ENCODE measurements at regions not wholly inside any gene's neighbourhood (a gene's known extent, or its start where the extent isn't known, plus 50 kb on each side); places are given as distances from the start of the nearest gene placed in this dataset.

- DNase-seq (ENCODE audit: low spot score): no peak
Observed at GRCh38 chr2:128380061-128380889, 61.6 kb upstream of the HS6ST1 start.

DNA sequence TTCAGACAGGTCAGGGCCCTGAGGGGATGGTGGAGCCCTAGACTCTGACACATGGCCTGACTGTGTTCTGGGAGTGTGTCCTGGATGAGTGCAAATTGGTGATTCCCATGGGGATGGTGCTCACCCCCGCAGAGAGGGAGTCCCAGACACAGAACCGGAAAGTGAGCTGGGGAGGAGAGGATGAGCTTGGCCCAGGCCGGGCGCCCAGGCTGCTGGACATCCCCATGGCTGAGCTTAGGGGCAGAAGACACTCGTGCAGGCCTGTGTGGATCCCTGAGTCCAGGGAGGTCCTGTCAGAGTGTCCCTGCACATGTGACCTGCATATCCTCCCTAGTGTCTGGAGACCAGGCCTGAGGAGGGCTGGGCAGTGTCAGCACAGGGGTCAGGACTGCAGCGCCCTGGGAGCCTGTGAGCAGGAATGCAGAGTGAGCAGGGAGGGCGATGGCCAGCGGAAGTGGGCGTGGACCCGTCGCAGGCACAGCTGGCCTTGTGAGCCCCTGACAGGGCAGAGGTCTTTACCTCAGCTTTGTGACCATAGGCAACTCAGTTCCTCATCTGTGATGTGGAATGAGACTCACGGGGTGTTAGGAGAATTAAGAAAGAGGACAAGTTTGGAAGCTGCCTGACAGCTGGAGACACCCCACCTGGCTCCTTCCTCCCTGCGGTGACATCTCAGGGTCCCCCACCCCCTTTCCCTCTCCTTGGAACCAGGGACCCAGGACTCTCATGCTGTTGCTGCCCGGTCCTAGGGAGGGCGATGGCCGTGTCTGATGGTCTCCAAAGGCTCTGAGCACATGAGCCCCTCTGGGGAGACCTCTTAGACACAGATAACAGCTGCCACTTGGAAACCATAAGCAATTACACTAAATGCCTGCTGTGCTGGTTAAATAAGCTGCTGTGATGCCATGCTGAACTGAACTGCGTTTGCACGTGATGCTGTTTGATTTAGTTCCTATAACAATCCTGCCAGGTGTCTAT, 62.6 kb upstream of the HS6ST1 start:
- DNase-seq (ENCODE audit: low spot score): no peak

- DNase-seq (ENCODE audit: low spot score): no peak
Observed at GRCh38 chr2:128384446-128384845, 65.8 kb upstream of the HS6ST1 start.

DNA sequence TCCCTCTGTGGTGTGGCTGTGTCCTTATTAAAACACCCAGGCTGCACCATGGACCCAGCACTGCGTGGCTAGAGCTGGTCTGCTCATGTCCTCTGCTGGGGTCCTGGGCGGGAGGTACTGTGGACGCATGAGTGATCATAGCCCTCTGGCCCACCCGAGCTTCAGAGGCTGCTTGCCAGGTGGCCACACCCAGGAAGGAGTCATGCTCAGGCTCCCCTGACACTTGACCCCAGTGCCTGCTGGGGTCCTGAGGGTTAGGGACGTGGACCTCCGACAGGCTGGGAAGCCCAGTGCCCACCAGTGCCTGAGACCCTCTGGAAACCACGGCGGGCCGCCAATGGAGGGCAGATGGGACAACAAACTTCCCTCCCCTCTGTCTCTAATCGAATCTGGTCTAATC, 66.3 kb upstream of the HS6ST1 start:
- DNase-seq (ENCODE audit: low spot score): no peak

DNA sequence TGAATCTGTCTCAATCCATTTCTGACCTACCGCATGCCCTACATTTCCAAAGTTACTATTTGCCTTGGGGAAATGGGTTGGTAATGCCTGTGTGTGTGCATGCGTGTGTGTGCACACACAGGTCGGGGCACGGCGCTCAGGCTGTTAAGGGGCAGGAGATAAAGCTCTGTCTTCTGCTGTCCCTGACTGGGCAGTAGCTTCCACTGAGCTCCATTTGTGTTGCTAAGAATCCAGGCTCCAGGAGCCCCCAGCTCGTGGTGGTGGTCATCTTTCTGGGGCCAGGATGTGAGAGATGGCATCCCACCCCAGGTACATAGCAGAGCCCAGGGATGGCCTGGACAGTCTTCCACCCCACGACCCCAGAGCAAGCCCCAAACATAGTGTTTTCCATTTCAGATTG, 66.7 kb upstream of the HS6ST1 start:
- no peak for DNase-seq (ENCODE audit: low spot score)

DNA sequence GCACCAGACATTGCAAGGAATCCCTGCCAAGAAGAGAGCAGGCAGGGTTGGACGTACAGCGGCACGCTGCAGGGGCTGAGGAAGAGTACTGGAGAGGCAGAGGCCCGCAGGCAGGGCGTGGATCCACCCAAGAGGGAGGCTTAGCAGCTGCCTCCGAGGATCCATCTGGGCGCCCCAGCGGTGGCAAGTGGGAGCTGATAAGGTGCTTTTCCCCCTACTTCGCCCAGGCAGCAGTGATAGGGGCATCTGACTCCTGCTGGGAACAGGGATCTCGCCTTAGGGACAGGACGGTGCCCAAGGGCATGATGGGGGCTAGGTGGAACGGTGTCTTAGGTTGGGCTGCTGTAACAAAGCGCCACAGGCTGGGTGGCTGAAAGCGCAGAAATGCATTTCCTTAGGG, 67.4 kb upstream of the HS6ST1 start:
- no peak for DNase-seq (ENCODE audit: low spot score)

- no peak for DNase-seq (ENCODE audit: low spot score)
Observed at GRCh38 chr2:128388499-128388941, 69.9 kb upstream of the HS6ST1 start.

GRCh38 chr2:128389388-128390086, 70.9 kb upstream of the HS6ST1 start:
- DNase-seq (ENCODE audit: low spot score): no peak

DNA sequence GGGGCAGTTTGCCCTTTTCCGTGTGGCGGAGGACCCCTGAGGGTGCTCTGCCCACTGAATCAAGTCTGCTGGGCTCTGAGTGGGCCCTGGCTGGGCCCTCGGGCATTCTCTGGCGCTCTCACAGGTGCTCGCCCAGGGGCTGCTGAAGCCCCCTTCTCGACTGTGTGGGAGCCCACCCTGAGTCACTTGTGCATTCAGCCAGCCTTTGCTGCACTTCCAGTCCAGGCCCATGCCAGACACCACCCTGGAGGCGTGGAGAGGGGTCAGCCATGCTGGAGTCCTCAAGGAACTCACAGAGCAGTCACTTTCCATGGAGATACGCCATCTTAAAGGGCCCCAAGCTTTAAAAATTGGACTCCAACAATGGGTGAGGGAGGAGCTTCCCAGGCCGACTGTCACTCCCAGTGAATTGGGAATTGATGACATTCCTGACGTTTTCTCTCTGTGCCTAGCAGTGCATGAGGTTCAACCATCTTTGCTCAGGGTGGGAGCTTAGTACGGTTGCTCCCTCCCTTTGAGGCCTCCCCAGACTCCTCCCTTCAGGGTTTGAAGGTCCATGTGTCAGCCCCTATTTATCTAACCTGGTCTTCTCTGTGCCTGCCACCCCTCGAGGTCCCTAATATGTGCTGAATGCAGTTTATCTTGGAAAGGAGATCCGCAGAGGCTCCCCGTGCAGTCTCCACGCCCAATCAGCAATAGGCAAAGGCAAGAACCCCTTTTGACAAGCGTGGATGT, 71.8 kb upstream of the HS6ST1 start:
- no peak for DNase-seq (ENCODE audit: low spot score)

DNA sequence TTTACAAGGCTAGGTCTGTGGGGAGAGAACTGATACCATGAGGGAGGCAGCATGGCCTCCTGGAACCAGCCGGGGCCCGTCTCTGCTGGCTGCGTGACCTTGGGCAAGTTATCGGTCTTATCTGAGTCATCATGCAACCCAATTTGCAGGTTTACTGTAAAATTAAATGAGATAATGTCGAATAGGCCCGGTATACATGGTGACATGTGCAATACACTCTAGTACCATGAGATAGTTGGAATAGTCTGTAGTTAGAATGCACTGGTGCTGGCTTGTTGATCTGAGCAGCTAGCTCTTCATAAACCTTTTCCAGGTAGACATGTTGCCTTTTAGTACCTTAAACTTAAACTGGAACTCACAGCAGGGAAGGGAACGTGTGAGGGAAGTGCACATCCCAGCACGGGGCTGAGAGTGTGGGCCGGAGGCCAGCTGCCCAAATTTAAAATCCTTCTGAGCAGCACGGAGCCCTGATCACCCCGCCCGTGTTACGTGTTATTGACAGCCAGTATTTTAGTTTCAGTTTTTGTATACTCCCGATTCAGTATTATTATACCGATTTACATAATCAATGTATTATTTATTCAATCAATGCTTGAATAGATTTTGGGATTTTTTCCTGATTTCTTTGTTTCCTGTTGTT, 72.4 kb upstream of the HS6ST1 start:
- DNase-seq (ENCODE audit: low spot score): no peak

DNA sequence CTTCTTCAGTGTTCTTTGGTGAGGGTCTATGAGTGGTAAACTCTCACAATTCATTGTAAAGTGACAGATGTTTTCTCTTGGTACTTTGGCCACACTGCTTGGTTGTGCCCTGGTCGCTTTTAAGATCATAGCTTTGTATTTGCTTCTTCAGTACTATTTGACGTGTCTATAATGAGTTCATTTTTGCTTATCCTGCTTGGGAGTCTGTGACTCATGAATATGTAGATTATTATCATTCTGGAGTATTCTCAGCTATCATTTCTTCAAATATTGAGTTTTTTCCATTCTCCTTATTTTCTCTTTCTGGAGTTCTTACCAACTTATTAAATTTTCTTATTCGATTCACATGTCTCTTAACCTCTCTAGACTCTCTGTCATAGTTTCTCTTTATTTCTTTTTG, 73.0 kb upstream of the HS6ST1 start:
- DNase-seq (ENCODE audit: low spot score): no peak

DNA sequence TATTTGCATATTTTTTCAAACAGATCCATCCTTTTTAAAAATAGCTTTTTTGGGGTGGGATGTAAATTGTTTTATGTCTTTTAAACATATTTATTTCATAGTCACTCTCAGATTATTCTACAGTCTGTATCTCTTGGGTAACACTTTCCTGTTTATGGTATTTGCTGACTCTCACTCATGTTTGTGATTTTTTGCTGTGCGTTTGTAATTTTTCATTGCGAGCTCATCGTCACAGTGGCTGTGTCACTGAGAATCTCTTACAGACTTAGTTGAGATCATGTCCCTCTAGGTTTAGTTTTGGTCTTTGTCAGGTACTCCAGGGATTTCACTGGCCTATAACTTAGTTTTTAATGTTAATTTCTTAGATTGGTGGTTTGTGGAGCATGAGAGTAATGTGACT, 73.5 kb upstream of the HS6ST1 start:
- DNase-seq (ENCODE audit: low spot score): no peak

GRCh38 chr2:128394007-128394730, 75.5 kb upstream of the HS6ST1 start:
- DNase-seq (ENCODE audit: low spot score): no peak

DNA sequence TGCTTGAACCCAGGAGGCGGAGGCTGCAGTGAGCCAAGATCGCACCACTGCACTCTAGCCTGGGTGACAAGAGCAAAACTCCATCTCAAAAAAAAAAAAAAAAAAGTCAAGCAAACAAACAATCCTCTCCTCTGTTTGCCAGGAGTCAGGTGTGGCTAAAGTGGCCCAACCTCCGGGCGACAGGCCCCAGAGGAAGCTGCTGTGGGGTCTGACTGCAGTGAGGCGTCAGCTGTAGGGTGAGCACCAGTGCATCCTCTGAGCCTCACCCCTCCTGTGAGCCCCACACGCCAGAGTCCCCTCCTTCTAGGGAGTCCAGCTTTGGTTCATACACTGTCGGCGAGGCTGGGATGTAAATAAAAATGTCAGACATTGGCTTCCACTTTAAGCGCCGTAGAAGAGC, 76.5 kb upstream of the HS6ST1 start:
- no peak for DNase-seq (ENCODE audit: low spot score)

DNA sequence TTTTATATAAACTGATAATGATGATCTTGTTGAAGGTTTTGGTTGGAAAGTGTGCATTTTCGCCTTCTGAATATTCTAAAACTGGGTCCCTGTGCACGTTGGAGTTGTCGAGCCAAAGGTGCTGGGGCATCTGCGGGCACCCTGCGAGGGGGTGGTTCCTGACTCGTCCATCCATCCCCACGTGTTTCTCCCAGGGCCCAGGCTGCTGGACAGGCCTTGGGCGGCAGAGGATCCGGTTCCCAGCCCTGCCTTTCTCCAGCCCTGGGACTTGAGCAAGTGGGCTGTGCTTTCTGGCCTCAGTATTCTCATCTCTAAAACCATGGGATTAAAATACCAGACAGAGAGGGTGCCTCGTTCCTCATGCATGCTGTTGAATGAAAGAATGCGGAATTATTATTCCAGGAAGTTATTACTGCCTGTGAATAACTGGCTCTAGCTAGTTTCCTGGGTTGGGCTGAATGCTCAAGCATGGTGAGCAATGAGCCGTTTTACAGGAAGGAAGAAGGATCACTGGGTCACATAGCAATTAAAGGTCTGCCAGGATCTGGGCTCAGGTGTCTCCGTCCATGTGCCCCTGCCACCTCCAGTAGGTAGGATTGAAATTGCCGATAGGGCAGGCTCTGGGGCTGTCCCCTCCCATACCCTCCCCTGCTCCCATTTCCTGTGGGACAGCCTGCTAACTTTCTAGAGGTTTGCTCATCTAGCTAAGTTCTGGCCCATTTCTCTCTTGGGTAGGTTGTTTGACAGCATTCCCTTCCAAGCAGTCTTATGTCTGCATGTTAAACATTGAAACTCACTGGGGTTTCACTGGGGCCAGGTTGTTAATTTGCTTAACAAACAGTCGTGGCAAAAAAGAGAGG, 77.2 kb upstream of the HS6ST1 start:
- no peak for DNase-seq (ENCODE audit: low spot score)

- DNase-seq (ENCODE audit: low spot score): no peak
Observed at GRCh38 chr2:128396500-128396891, 77.8 kb upstream of the HS6ST1 start.

GRCh38 chr2:128396946-128397345, 78.3 kb upstream of the HS6ST1 start:
- no peak for DNase-seq (ENCODE audit: low spot score)

DNA sequence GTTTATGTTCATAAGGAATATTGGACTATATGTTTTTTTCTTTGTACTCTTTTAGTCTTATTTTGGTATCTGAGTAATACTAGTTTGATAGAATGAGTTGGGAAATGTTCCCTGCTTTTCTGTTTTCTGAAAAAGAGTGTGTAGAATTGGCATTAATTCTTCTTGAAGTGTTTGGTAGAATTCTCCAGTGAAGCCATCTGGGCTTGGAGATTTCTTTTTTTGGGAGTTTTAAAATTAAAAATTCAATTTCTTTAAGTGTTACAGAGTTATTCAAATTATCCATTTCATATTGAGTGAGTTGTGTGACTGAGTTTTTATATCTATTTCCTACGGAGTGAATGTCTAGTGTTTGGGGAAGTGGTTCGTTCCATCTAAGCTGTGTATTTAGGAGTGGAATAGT, 80.6 kb upstream of the HS6ST1 start:
- no peak for DNase-seq (ENCODE audit: low spot score)

DNA sequence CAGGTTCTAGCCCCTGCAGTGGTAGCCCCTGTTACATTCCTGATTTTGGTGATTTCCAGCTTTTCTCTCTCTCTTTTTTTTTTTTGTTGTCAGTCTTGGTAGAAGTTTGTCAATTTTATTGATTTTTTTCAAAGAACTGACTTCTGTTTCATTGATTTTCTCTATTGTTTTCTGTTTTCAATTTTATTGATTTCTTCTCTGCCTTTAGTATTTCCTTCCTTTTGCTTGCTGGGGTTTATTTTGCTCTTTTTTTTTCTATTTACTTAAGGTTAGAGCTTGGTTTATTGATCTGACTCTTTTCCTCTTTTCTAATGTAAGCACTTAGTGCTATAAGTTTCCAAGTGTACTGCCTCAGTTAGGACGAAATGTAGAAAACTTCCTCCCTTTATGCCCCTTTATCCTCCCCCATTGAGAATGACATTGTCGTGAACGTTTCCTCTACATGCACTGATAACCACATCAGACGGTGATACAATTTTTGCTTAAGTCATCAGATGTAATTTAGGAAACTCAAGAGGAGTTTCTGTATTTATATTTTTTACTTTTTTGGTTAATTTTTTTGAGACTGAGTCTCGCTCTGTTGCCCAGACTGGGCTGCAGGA, 81.1 kb upstream of the HS6ST1 start:
- DNase-seq (ENCODE audit: low spot score): no peak

Measured in HuH-7.5 (cell line).